Adrenal gland (tissue), 9 donors: ENCODE measurements at regions not wholly inside any gene's neighbourhood (a gene's known extent, or its start where the extent isn't known, plus 50 kb on each side); places are given as distances from the start of the nearest gene placed in this dataset.

Source experiments
- DNase-seq, 7 donors: peaks; one replicate each; pipeline ENCODE4 v3.0.0-alpha.2; 2019 to 2020
- H3K27ac ChIP-seq, 5 donors: fragments of 200-600 bp; sonication (generic) in 4 of 5; 1 replicate in 3 of 5; 2 replicates in 2 of 5; pipeline versions ENCODE4 v1.5.1 to v1.8.0; 2016 to 2020; ENCODE audit warnings: mild to moderate bottlenecking in 1 of 5
- H3K27me3 ChIP-seq: fragments of 200-600 bp; 2 replicates; pipeline ENCODE4 v1.8.0; 2021
- H3K36me3 ChIP-seq, 2 donors: fragments of 200-600 bp; replicated peaks in 1 of 2; 1 replicate in 1 of 2; 2 replicates in 1 of 2; pipeline versions ENCODE4 v1.5.1 to v1.8.0; 2018 to 2022
- H3K4me1 ChIP-seq, 2 donors: fragments of 200-600 bp; replicated peaks in 1 of 2; 1 replicate in 1 of 2; 2 replicates in 1 of 2; pipeline versions ENCODE4 v1.5.1 to v1.8.0; 2018 to 2021
- H3K4me3 ChIP-seq, 4 donors: fragments of 200-600 bp; sonication (generic) in 3 of 4; one replicate each; pipeline ENCODE4 v1.5.1; 2016 to 2018
- H3K9me3 ChIP-seq, 3 donors: fragments of 200-600 bp; sonication (generic) in 1 of 3; replicated peaks in 1 of 3; 1 replicate in 2 of 3; 2 replicates in 1 of 3; pipeline versions ENCODE4 v1.5.1 to v1.8.0; 2016 to 2021
- POLR2A ChIP-seq, 2 donors: fragments of 450-650 bp; IDR thresholded peaks; one replicate each; pipeline ENCODE4 v1.6.1; 2017; ENCODE audit warnings: antibody characterized with exemption in 2 of 2, mild to moderate bottlenecking in 2 of 2, moderate library complexity in 1 of 2
- WGBS, 4 donors: extraction: QIAGEN DNeasy Blood & Tissue Kit in 2 of 4; methylation state at CpG; one replicate each; pipeline versions ENCODE4 v1.1.5 to v1.1.7; 2013 to 2017; 5-methylcytosine and 5-hydroxymethylcytosine counted together
- intact Hi-C, 2 donors: fragments of 100-400 bp; cut with DNase I; formaldehyde crosslinking; loops; one replicate each; pipeline versions ENCODE4 v1.14.1 to v1.15.0; 2022 to 2023
- TF ChIP-seq, protein P1 (sequence below), 6 experiments: fragments of 450-650 bp in 4 of 6; fragments of 200-600 bp in 2 of 6; sonication (generic) in 1 of 6; IDR thresholded peaks; 1 replicate in 5 of 6; 2 replicates in 1 of 6; pipeline versions ENCODE4 v1.5.1 to v1.8.0; 2016 to 2021; ENCODE audit warnings: antibody characterized with exemption in 6 of 6, mild to moderate bottlenecking in 2 of 6, moderate library complexity in 1 of 6
- donor health status: healthy with polysubstance abuse.
- donor health status: Bipolar disorder and iron deficiency.
- donor health status: DM: yes; HTN: yes; CAD: no.
- donor health status: DM: no; HTN: no; CAD: no.
- donor health status: DM: no; HTN: no; CAD: no.

DNA sequence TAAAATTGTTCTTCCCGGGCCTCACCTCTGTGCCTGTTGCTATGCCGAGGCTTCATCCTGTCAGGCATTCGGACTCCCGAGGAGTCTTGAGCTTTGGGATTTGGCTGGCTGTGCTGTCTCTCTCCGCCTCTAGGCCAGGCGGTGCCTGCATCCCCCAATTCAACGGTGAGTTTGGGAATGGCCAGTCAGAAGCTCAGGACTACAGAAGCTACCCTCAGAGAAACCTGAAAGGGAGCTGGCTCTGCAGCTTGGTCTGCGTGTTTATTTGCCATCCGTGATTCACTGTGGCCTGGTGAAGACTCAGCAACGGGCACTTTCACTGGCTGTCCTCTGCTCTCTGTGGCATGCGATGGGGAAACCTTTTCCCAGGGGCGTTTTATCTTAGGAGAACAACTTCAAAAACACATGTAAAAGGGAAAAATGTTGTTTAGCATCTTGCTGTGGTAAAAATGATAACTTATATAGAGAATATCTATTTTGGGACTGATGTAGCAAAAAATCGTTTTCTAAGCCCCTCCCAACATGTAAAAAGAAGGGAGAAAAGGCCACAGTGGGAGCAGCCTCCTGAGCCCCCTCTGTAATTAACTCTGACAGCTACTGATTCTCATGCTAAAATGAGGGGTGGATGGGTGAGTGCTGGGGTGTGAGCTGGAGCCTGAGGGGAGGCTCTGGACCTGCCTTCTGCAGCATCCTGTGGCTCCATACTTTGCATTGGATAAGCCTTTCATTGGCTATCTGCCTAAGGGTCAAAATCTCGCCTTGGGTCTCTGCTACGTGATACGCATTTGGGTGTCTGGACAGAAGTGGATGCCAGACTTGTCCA, 103.4 kb upstream of the KLHL25 start:
- TF ChIP-seq, protein P1, sequence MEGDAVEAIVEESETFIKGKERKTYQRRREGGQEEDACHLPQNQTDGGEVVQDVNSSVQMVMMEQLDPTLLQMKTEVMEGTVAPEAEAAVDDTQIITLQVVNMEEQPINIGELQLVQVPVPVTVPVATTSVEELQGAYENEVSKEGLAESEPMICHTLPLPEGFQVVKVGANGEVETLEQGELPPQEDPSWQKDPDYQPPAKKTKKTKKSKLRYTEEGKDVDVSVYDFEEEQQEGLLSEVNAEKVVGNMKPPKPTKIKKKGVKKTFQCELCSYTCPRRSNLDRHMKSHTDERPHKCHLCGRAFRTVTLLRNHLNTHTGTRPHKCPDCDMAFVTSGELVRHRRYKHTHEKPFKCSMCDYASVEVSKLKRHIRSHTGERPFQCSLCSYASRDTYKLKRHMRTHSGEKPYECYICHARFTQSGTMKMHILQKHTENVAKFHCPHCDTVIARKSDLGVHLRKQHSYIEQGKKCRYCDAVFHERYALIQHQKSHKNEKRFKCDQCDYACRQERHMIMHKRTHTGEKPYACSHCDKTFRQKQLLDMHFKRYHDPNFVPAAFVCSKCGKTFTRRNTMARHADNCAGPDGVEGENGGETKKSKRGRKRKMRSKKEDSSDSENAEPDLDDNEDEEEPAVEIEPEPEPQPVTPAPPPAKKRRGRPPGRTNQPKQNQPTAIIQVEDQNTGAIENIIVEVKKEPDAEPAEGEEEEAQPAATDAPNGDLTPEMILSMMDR (IDR thresholded peaks at IDR 0.05): no peak
- TF ChIP-seq POLR2A (IDR thresholded peaks at IDR 0.05): no peak
- Histone ChIP-seq H3K4me1 (no peaks in the 10 kb centered on the region), H3K27me3 (peaks cover 6% of the 10 kb centered on the region), H3K36me3 (no peaks in the 10 kb centered on the region), H3K27ac (no peak overlapping the region), H3K9me3 (no peaks in the 10 kb centered on the region), H3K4me3 (no peak overlapping the region)
- intact Hi-C loops: no loop called here
- 57 to 61% (median 58%) methylated on average over 14 to 16 of the region's 16 CpGs for WGBS, 4 donors
- no peak for DNase-seq

DNA sequence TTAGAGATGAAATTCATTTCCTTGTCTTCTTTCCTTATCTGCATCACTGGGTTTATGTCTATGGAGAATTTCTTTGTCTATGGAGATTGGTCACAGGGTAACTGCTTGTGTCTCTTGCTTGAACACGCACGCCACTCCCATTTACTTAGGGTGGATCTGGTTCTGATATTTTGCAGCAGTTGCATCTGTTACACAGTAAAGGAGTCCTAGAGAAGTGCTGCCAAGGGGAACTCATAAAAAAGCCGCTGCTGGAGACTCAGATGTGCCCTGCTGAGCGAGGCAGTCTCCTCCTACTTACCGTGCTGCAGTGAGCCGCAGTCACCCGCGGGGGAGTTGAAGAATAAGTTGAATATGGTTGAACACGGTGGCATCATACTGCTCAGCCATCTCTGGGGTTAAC, 105.2 kb upstream of the KLHL25 start:
- Histone ChIP-seq H3K4me1 (no peaks in the 10 kb centered on the region), H3K4me3 (no peak overlapping the region), H3K27ac (no peak overlapping the region), H3K27me3 (peaks cover 6% of the 10 kb centered on the region), H3K9me3 (no peaks in the 10 kb centered on the region), H3K36me3 (no peaks in the 10 kb centered on the region)
- TF ChIP-seq, protein P1 (IDR thresholded peaks at IDR 0.05): no peak
- TF ChIP-seq POLR2A (IDR thresholded peaks at IDR 0.05): no peak
- intact Hi-C loops: no loop called here
- no peak for DNase-seq
- 52 to 59% (median 53%) methylated on average over 9 of the region's 9 CpGs for WGBS, 4 donors

DNA sequence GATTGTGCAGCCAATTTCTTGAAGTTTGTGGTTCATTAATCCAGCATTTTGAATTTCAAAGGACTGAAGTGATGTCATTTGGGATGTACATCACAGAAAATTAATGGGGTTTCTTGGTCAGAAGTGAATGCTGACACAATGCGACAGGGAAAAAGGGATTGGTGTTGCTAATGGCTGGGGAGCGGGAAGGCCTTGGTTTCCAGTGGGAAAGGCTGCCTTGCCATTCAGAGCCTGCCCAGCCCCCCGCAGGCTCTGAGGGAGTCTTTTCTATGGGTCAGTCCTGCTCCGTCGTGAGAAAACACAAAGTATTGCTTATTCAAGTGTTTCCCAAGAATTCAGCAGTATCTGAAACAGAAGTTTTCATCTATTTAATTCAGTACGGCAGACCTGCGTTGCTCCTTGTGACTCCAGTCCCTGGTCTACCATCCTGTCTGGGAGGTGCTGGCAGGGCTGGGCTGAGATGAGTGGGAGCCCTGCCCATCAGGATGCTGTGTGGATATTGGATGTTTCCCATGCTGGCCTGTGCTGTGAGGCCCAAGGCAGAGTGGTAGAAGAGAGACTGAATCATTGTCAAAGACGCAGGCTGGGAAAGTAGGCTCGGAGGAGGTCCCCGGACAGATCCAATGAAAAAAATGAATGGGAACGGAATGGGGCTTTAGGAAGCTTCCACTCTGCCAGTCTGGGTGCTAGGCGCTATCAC, 111.2 kb upstream of the KLHL25 start:
- no peaks in the 10 kb centered on the region for H3K36me3 ChIP-seq
- TF ChIP-seq, protein P1 (IDR thresholded peaks at IDR 0.05): no peak
- TF ChIP-seq POLR2A (IDR thresholded peaks at IDR 0.05): no peak
- no peak overlapping the region for H3K27ac ChIP-seq
- intact Hi-C loops: no loop called here
- no peak for DNase-seq
- H3K9me3 ChIP-seq: no peaks in the 10 kb centered on the region
- no peak overlapping the region for H3K4me3 ChIP-seq
- WGBS, 4 donors: 60 to 78% (median 72%) methylated on average over 11 to 12 of the region's 12 CpGs
- H3K4me1 ChIP-seq: no peaks in the 10 kb centered on the region
- H3K27me3 ChIP-seq: no peaks in the 10 kb centered on the region

DNA sequence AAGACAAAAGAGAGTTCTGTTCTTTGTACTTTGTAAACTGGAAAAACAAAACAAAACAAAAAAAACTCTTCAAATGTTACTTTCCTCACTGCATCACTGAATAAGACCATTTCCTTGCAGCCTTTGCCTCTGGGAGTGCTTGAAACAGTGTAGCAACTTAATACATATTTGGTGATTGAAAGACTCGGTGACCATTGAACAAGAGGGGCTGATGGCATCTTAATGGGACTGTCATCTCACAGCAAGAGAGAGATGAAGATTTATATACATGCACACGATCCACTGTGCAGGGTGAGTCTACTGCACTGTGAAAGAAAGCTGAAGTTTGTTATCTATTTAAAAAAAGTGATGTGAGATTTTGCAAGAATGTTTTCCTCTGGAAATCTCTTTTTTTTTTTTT, 111.9 kb upstream of the KLHL25 start:
- WGBS, 4 donors: 31 to 50% (median 47%) methylated on average over 2 of the region's 2 CpGs

More for the DNA sequence above, 111.9 kb upstream of the KLHL25 start:
- no peaks in the 10 kb centered on the region for H3K9me3 ChIP-seq
- no peak for DNase-seq
- TF ChIP-seq, protein P1 (IDR thresholded peaks at IDR 0.05): no peak
- TF ChIP-seq POLR2A (IDR thresholded peaks at IDR 0.05): no peak
- no peaks in the 10 kb centered on the region for H3K36me3 ChIP-seq
- H3K27ac ChIP-seq: no peak overlapping the region
- no peaks in the 10 kb centered on the region for H3K4me1 ChIP-seq
- no peaks in the 10 kb centered on the region for H3K27me3 ChIP-seq
- intact Hi-C loops: no loop called here
- H3K4me3 ChIP-seq: no peak overlapping the region
